A549 (cell line): ENCODE measurements at regions not wholly inside any gene's neighbourhood (a gene's known extent, or its start where the extent isn't known, plus 50 kb on each side); places are given as distances from the start of the nearest gene placed in this dataset.

Experiments used
- BHLHE40 ChIP-seq: IDR thresholded peaks from 2 replicates; pipeline ENCODE4 v1.6.1; 2012; ENCODE audit warnings: low read depth, low read length, inconsistent platforms
- CHD2 ChIP-seq: fragments of 150-350 bp; IDR thresholded peaks from 2 replicates; pipeline ENCODE4 v1.6.1; 2014; ENCODE audit warnings: low read length; ENCODE audit not compliant: partially characterized antibody
- ELK1 ChIP-seq: fragments of 150-350 bp; IDR thresholded peaks from 2 replicates; pipeline ENCODE4 v1.6.1; 2014; ENCODE audit warnings: low read depth, mild to moderate bottlenecking, low read length
- GATA3 ChIP-seq: IDR thresholded peaks from 2 replicates; pipeline ENCODE4 v1.6.1; 2012; ENCODE audit warnings: borderline replicate concordance
- POLR2AphosphoS2 ChIP-seq: conservative IDR thresholded peaks from 2 replicates; pipeline ENCODE4 v1.6.1; 2012; ENCODE audit warnings: low read length, improper control_type of control experiment, inconsistent platforms
- TP53 ChIP-seq: fragments of 250-450 bp; sonication (Bioruptor Pico); IDR thresholded peaks from 2 replicates; pipeline ENCODE4 v1.5.0; 2021; ENCODE audit warnings: mild to moderate bottlenecking, moderate library complexity
- TF ChIP-seq, protein P1 (sequence below): fragments of >200 bp; sonication (Bioruptor Twin); formaldehyde crosslinking; IDR thresholded peaks from 3 replicates; pipeline ENCODE4 v1.5.1; 2016

DNA sequence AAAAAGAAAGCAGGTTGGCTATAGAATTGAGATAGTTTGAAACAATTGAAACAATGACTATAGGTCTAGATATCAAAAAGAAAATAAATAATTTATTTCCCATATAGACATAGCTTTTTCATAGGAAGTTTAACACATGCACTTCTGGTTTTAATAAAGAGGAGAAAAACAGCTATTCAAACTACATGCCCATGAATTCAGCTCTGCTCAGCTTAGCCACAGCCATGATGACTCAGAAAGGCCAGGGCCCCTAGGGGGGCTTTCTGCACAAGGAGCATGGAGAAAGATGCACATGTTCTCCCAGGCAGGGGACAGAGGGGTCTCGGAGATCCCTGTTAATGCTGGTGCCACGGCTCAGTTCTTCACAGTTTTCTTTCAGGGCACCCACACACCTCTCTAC is 114.0 kb downstream of the GALC start:
- TF ChIP-seq ELK1, result no peak
- no peak for TF ChIP-seq BHLHE40
- TF ChIP-seq, protein P1, sequence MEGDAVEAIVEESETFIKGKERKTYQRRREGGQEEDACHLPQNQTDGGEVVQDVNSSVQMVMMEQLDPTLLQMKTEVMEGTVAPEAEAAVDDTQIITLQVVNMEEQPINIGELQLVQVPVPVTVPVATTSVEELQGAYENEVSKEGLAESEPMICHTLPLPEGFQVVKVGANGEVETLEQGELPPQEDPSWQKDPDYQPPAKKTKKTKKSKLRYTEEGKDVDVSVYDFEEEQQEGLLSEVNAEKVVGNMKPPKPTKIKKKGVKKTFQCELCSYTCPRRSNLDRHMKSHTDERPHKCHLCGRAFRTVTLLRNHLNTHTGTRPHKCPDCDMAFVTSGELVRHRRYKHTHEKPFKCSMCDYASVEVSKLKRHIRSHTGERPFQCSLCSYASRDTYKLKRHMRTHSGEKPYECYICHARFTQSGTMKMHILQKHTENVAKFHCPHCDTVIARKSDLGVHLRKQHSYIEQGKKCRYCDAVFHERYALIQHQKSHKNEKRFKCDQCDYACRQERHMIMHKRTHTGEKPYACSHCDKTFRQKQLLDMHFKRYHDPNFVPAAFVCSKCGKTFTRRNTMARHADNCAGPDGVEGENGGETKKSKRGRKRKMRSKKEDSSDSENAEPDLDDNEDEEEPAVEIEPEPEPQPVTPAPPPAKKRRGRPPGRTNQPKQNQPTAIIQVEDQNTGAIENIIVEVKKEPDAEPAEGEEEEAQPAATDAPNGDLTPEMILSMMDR, result no peak
- TF ChIP-seq GATA3, result no peak
- TF ChIP-seq POLR2AphosphoS2, result no peak
- TF ChIP-seq CHD2, result no peak
- TF ChIP-seq TP53 (CRISPR knock-in tag), result no peak
